ENCODE measurements at regions not wholly inside any gene's neighbourhood (a gene's known extent, or its start where the extent isn't known, plus 50 kb on each side); places are given as distances from the start of the nearest gene placed in this dataset.

GRCh38 chr10:4303045-4303444 lies 518.0 kb upstream of the KLF6 start:
- no peak for TF ChIP-seq CTCF (IDR thresholded peaks at IDR 0.05)
- TF ChIP-seq ZNF671 (CRISPR knock-in tag; IDR thresholded peaks at IDR 0.05) = no peak
- TF ChIP-seq ZNF232 (CRISPR knock-in tag; IDR thresholded peaks at IDR 0.05) = no peak
- TF ChIP-seq MAX (CRISPR knock-in tag; IDR thresholded peaks at IDR 0.05) = no peak
- no peak for TF ChIP-seq E2F4 (CRISPR knock-in tag; IDR thresholded peaks at IDR 0.05; ENCODE audit: borderline replicate concordance, low read depth)
- TF ChIP-seq SP1 (CRISPR knock-in tag; conservative IDR thresholded peaks at IDR 0.05) = no peak
